LNCAP (cell line): ENCODE measurements at regions not wholly inside any gene's neighbourhood (a gene's known extent, or its start where the extent isn't known, plus 50 kb on each side); places are given as distances from the start of the nearest gene placed in this dataset.

ENCODE experiments used
- TF ChIP-seq, protein P1 (sequence below): fragments of 450-650 bp; IDR thresholded peaks from 2 replicates; pipeline ENCODE4 v1.5.1; 2017; ENCODE audit warnings: mild to moderate bottlenecking

DNA sequence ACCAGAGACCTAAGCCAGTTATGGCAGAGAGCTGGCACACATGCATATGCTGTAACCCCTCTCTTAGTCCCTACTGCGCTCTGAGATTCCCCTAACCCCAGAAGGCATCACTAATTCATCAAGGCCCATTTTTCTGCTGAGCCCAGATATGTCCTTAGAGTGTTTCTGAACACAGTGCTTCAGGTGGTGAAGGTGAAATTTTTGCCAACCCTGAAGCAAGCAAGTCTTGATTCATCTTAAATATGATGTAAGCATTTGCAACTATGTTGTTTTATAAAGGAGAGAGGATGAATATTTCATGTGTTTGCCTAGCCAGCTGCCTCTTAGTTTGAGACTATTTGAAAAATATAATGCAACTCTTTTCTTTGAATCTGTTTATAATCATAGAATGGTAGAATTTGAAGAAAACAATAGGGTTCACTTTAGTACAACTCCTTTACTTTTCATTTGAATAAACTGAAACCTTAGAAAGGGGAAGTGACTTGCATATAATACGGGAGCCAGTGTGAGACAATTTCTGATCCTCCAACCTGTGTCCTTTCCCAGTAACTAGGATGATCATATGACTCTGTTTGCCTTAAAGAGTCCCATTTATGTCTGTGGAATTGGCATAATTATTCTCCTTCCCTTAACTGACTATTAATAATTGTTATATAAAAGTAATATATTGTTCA is 194.3 kb upstream of the MTNR1B start:
- TF ChIP-seq, protein P1, sequence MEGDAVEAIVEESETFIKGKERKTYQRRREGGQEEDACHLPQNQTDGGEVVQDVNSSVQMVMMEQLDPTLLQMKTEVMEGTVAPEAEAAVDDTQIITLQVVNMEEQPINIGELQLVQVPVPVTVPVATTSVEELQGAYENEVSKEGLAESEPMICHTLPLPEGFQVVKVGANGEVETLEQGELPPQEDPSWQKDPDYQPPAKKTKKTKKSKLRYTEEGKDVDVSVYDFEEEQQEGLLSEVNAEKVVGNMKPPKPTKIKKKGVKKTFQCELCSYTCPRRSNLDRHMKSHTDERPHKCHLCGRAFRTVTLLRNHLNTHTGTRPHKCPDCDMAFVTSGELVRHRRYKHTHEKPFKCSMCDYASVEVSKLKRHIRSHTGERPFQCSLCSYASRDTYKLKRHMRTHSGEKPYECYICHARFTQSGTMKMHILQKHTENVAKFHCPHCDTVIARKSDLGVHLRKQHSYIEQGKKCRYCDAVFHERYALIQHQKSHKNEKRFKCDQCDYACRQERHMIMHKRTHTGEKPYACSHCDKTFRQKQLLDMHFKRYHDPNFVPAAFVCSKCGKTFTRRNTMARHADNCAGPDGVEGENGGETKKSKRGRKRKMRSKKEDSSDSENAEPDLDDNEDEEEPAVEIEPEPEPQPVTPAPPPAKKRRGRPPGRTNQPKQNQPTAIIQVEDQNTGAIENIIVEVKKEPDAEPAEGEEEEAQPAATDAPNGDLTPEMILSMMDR = no peak

DNA sequence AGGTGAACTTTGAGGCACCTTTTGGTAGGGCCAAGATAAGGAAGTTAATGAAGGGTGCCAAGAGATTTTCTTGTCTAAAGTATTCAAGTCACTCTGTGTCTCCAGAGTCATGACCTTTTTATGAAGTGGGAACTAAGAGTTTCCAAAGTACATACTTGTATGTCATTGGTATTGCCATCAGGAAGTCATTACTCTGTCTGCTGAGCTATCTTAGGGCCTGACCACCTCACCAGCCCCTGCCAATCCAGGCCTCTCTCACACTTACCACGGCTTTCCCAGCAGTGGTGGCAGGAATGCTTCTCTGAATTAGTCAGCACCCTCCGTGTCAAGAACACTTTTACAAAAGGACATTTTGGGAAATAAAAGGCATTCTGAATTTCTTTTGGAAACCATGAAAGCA is 192.8 kb upstream of the MTNR1B start:
- TF ChIP-seq, protein P1 = no peak

DNA sequence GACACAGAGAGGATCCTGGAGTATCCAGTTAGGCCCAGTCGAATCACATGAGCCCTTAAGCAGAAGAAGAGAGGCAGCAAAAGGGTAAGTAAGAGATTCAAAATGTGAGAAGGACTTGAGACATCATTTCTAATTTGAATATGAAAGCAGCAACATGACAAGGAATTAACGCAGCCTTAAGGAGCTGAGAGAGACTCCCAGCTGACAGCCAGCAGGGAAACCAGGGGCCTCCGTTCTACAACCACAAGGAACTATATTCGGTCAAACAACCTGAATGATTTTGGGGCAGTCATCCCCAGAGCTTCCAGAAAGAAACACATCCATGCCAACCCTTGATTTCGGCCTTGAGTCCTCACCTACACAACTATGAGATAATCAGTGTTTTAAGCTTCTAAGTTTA is 189.7 kb upstream of the MTNR1B start:
- TF ChIP-seq, protein P1 = no peak

DNA sequence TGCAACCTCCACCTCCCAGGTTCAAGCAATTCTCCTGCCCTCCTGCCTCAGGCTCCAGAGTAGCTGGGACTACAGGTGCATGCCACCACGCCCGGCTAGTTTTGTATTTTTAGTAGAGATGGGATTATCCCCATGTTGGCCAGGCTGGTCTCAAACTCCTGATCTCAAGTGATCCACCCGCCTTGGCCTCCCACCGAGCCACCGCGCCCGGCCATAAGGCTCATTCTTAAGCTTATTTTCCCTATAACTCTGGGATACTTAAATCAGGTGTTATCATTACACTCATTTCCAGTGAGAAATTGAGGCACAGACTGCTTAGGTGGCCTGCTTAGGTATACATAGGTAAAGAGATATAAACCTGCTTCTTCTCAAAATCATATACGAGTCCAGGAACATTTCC is 188.3 kb upstream of the MTNR1B start:
- TF ChIP-seq, protein P1 = no peak

DNA sequence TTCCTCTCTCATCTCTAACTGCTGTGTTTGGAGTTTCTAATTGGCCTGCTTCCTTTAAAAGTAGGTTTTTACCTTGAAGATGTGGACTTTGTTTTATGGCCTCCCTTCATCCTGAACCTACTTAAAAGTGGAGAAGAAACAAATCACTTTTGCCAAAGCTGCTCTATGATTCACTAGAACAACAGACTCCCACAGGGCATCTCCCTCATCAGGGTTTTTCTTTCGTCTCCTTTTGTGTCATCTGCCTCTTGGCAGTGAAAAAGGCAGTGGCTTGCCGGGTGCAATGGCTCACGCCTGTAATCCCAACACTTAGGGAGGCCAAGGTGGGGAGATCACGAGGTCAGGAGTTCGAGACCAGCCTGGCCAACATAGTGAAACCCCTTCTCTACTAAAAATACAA is 186.6 kb upstream of the MTNR1B start:
- TF ChIP-seq, protein P1 = no peak

DNA sequence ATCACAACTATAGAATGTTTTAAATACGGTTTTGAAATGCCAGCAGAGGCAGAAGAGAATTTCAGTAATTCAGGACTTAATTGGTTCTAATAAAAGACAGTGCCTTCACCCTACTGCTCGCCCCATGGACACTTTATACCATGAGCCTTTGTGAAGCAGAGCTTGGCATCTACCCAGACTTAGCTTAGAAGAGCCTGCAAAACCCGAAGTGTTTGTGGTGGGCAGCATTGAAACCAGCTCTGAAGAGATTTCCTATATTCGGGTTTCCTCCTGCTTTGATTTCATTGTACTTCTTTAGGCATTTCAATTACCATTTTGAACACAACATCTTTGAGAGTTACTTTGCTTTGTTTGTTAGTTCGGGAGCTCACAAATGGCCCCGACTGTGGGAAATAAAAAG is 185.1 kb upstream of the MTNR1B start:
- TF ChIP-seq, protein P1 = no peak

DNA sequence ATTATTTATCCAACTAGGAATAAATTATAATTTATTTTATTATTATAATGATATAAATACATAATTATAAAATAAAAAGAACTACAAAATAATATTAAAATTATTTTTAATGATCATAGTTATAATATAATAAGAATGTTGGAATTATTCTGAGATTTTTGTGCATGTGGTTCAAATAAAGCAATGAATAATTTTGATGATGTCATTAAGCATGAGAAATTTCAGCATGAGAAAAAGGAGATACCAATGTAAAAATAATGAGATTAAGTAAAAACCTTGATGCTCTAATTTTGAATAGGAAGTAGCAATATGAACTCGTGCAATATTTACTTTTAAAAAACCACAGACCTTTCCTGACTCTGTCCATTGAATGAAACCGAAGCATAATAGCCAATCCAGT is 181.8 kb upstream of the MTNR1B start:
- TF ChIP-seq, protein P1 = no peak

DNA sequence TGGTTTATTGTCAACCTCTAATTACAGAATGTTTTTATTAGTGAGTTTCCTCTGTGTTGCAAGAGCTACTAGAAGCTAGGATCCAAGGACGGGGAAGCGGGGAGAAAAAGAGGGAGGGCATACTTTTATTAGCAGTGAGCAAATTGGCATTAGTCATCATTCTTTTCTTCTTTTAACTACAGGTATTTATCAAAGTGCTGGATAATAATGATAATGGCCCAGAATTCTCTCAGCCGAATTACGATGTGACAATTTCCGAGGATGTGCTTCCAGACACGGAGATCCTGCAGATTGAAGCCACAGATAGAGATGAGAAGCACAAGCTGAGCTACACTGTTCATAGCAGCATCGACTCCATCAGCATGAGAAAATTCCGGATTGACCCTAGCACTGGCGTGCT is 179.7 kb upstream of the MTNR1B start:
- TF ChIP-seq, protein P1 = no peak
